ENCODE measurements at regions not wholly inside any gene's neighbourhood (a gene's known extent, or its start where the extent isn't known, plus 50 kb on each side); places are given as distances from the start of the nearest gene placed in this dataset.

DNA sequence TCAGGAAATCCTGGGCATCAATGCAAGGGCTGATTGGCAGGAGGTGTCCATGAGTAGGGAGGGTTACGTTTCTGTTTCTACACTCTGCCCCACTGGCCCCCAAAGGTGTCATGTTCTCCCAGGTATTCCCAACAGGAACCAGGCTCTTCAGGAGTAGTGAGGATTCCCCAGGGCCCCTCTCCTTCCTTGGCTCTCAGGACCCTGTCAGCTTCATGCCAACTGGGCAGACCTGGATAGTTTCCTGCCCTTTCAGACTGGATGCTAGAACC is 480.6 kb upstream of the HS6ST1 start:
- no TSS peak for BruUV-seq (replicated peaks)
- Histone ChIP-seq H3K27me3 (ENCODE audit: insufficient read depth, low read depth) (peaks cover 53% of the 10 kb centered on the region), H3K79me2 (ENCODE audit: low read depth) (no peaks in the 10 kb centered on the region), H2AFZ (no peak overlapping the region), H3K4me2 (no peak overlapping the region), H3K4me1 (replicated peaks; ENCODE audit: insufficient read depth) (no peaks in the 10 kb centered on the region), H4K20me1 (ENCODE audit: insufficient read depth) (no peaks in the 10 kb centered on the region), H3K4me3 (no peak overlapping the region), H3K27ac (no peak overlapping the region), H3K9me2 (ENCODE audit: insufficient read depth) (no peaks in the 10 kb centered on the region), H3K9me3 (ENCODE audit: insufficient read depth, low read depth) (no peaks in the 10 kb centered on the region), H3F3A (ENCODE audit: insufficient read depth, low read depth) (no peaks in the 10 kb centered on the region), H3K36me3 (ENCODE audit: low read depth) (no peaks in the 10 kb centered on the region)
- ChIA-PET POLR2A (ENCODE audit: unreplicated experiment) (no interaction called here), CTCF (no interaction called here)
- intact Hi-C loops (cut with micrococcal nuclease; ENCODE audit: unreplicated experiment), result no loop called here
- no peak for DNase-seq
- TF ChIP-seq, protein P1, sequence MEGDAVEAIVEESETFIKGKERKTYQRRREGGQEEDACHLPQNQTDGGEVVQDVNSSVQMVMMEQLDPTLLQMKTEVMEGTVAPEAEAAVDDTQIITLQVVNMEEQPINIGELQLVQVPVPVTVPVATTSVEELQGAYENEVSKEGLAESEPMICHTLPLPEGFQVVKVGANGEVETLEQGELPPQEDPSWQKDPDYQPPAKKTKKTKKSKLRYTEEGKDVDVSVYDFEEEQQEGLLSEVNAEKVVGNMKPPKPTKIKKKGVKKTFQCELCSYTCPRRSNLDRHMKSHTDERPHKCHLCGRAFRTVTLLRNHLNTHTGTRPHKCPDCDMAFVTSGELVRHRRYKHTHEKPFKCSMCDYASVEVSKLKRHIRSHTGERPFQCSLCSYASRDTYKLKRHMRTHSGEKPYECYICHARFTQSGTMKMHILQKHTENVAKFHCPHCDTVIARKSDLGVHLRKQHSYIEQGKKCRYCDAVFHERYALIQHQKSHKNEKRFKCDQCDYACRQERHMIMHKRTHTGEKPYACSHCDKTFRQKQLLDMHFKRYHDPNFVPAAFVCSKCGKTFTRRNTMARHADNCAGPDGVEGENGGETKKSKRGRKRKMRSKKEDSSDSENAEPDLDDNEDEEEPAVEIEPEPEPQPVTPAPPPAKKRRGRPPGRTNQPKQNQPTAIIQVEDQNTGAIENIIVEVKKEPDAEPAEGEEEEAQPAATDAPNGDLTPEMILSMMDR (conservative IDR thresholded peaks at IDR 0.05), result no peak
- no peak for TF ChIP-seq EZH2 (IDR thresholded peaks at IDR 0.05; ENCODE audit: low read depth)

DNA sequence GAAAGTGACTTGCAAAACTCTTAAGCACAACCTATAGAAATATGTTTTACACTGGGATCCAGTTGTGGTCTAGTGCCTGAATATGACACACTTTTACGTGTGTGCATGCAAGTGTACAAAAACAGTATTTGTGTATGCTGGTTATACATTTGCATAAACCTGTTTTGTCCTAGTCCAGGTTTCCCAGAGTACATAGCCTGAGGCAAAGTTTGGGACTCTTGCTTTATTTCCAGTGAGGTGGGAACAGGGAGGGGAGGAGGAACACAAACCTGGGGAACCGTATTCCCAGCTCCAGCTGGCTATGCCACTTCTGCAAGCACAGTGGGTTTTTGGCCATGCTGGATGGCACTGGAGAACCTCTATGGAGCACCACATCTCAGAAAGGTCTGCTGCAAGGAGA is 481.1 kb upstream of the HS6ST1 start:
- ChIA-PET CTCF (no interaction called here), POLR2A (ENCODE audit: unreplicated experiment) (no interaction called here)
- Histone ChIP-seq H3K4me2 (no peak overlapping the region), H3K27me3 (ENCODE audit: insufficient read depth, low read depth) (peaks cover 53% of the 10 kb centered on the region), H3K9me3 (ENCODE audit: insufficient read depth, low read depth) (no peaks in the 10 kb centered on the region), H3K9me2 (ENCODE audit: insufficient read depth) (no peaks in the 10 kb centered on the region), H3K4me3 (no peak overlapping the region), H3K36me3 (ENCODE audit: low read depth) (no peaks in the 10 kb centered on the region), H4K20me1 (ENCODE audit: insufficient read depth) (no peaks in the 10 kb centered on the region), H2AFZ (no peak overlapping the region), H3K4me1 (replicated peaks; ENCODE audit: insufficient read depth) (no peaks in the 10 kb centered on the region), H3F3A (ENCODE audit: insufficient read depth, low read depth) (no peaks in the 10 kb centered on the region), H3K27ac (no peak overlapping the region), H3K79me2 (ENCODE audit: low read depth) (no peaks in the 10 kb centered on the region)
- TF ChIP-seq, protein P1 (conservative IDR thresholded peaks at IDR 0.05), result no peak
- no peak for TF ChIP-seq EZH2 (IDR thresholded peaks at IDR 0.05; ENCODE audit: low read depth)
- intact Hi-C loops (cut with micrococcal nuclease; ENCODE audit: unreplicated experiment), result no loop called here
- no TSS peak for BruUV-seq (replicated peaks)
- DNase-seq, result no peak

DNA sequence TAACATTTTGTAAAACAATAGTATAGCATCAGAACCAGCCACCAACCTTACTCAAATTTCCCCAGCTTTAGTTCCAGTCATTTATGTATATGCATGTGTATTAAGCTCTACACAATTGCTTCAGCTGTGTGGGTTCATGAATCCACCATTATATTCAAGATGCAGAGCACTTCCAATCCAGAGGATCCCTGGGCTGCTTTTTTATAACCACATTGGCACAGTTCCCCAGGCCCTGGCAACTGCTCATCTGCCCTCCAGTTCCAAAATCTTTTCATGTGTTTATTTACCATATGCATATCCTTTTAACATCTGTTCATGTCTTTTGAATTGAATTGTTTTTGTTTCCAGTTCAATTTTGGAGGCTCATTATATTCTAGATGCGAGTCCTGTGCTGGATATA is 482.9 kb upstream of the HS6ST1 start:
- Histone ChIP-seq H2AFZ (no peak overlapping the region), H3K36me3 (ENCODE audit: low read depth) (no peaks in the 10 kb centered on the region), H3K4me3 (no peak overlapping the region), H3K79me2 (ENCODE audit: low read depth) (no peaks in the 10 kb centered on the region), H3F3A (ENCODE audit: insufficient read depth, low read depth) (no peaks in the 10 kb centered on the region), H4K20me1 (ENCODE audit: insufficient read depth) (no peaks in the 10 kb centered on the region), H3K4me1 (replicated peaks; ENCODE audit: insufficient read depth) (no peaks in the 10 kb centered on the region), H3K9me2 (ENCODE audit: insufficient read depth) (no peaks in the 10 kb centered on the region), H3K9me3 (ENCODE audit: insufficient read depth, low read depth) (no peaks in the 10 kb centered on the region), H3K27ac (no peak overlapping the region), H3K27me3 (ENCODE audit: insufficient read depth, low read depth) (peaks cover 39% of the 10 kb centered on the region), H3K4me2 (no peak overlapping the region)
- DNase-seq, result no peak
- POLR2A ChIA-PET (ENCODE audit: unreplicated experiment), result no interaction called here
- no TSS peak for BruUV-seq (replicated peaks)
- CTCF ChIA-PET, result no interaction called here
- TF ChIP-seq, protein P1 (conservative IDR thresholded peaks at IDR 0.05), result no peak
- TF ChIP-seq EZH2 (IDR thresholded peaks at IDR 0.05; ENCODE audit: low read depth), result no peak
- intact Hi-C loops (cut with micrococcal nuclease; ENCODE audit: unreplicated experiment), result no loop called here
